Upper lobe of left lung (tissue), 6 donors: ENCODE measurements at regions not wholly inside any gene's neighbourhood (a gene's known extent, or its start where the extent isn't known, plus 50 kb on each side); places are given as distances from the start of the nearest gene placed in this dataset.
"Not testable (repeated sequence)": the region's sequence is repeated elsewhere in the genome, so short reads cannot be mapped to it uniquely, and the experiment has no call there.

Source experiments
- ATAC-seq, 2 donors: fragments of 200-7000 bp; cut with Tn5 transposase; one replicate each; pipeline ENCODE4 v1.9.1; 2022; ENCODE audit warnings: mild to moderate bottlenecking in 2 of 2, moderate library complexity in 2 of 2; ENCODE audit not compliant: low FRiP score in 2 of 2
- DNase-seq, 2 donors: peaks; one replicate each; pipeline ENCODE4 v3.0.0-alpha.2; 2019 to 2020
- H3K27ac ChIP-seq, 4 donors: fragments of 200-600 bp; sonication (generic); one replicate each; pipeline ENCODE4 v1.5.1; 2016 to 2019
- H3K27me3 ChIP-seq, 4 donors: fragments of 200-600 bp; sonication (generic); one replicate each; pipeline ENCODE4 v1.5.1; 2017 to 2019
- H3K36me3 ChIP-seq, 4 donors: fragments of 200-600 bp; sonication (generic); one replicate each; pipeline ENCODE4 v1.5.1; 2016 to 2019
- H3K4me1 ChIP-seq, 4 donors: fragments of 200-600 bp; sonication (generic); one replicate each; pipeline ENCODE4 v1.5.1; 2018 to 2019
- H3K4me3 ChIP-seq, 4 donors: fragments of 200-600 bp; sonication (generic); one replicate each; pipeline ENCODE4 v1.5.1; 2017 to 2019; ENCODE audit warnings: mild to moderate bottlenecking in 2 of 4, moderate library complexity in 1 of 4
- H3K9me3 ChIP-seq, 4 donors: fragments of 200-600 bp; sonication (generic); one replicate each; pipeline ENCODE4 v1.5.1; 2018 to 2019
- EP300 ChIP-seq, 4 donors: sonication (generic); formaldehyde crosslinking; IDR thresholded peaks; one replicate each; pipeline ENCODE4 v1.5.1; 2017; ENCODE audit warnings: antibody characterized with exemption in 4 of 4, control low read depth in 2 of 4
- POLR2A ChIP-seq, 4 donors: fragments of 450-650 bp; IDR thresholded peaks; one replicate each; pipeline ENCODE4 v1.5.1; 2016 to 2017; ENCODE audit warnings: antibody characterized with exemption in 4 of 4, mild to moderate bottlenecking in 2 of 4
- POLR2AphosphoS5 ChIP-seq, 2 donors: sonication (generic); formaldehyde crosslinking; IDR thresholded peaks; one replicate each; pipeline ENCODE4 v1.5.1; 2017; ENCODE audit warnings: antibody characterized with exemption in 2 of 2
- WGBS, 2 donors: methylation state at CpG; one replicate each; pipeline ENCODE4 v1.1.5; 2017 to 2018; 5-methylcytosine and 5-hydroxymethylcytosine counted together
- TF ChIP-seq, protein P1 (sequence below), 6 experiments: fragments of 450-650 bp in 4 of 6; fragments of 200-600 bp in 2 of 6; sonication (generic) in 2 of 6; IDR thresholded peaks; one replicate each; pipeline ENCODE4 v1.5.1; 2016 to 2019; ENCODE audit warnings: antibody characterized with exemption in 6 of 6
- donor health status: DM: no; HTN: no; CAD: no; lungs with moderate emphysema.
- donor health status: DM: no; HTN: yes; CAD: no; lungs with severe emphysema.

DNA sequence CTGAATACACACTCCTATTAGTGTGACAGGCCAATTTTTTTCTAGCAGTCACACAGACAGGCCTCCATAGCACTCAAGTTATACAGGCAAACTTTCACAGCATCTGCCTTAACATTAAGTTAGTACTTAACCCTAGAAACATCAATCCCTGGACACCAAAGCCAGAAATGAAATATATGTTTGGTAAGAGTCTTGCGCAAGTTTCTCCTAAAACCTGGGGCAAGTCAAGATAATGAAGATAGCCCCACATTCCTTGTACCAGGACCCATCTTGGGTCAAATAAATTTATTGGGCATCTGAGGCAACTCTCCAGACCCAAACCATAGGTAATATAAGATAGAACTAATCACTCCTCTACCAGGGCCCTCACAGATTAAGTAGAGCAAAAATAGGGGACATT lies 70.8 kb upstream of the ZNF92 start:
- ATAC-seq (no peak), DNase-seq (no peak)
- no peaks in the 10 kb centered on the region for H3K4me1 ChIP-seq
- no peak for TF ChIP-seq POLR2A (IDR thresholded peaks at IDR 0.05)
- TF ChIP-seq, protein P1, sequence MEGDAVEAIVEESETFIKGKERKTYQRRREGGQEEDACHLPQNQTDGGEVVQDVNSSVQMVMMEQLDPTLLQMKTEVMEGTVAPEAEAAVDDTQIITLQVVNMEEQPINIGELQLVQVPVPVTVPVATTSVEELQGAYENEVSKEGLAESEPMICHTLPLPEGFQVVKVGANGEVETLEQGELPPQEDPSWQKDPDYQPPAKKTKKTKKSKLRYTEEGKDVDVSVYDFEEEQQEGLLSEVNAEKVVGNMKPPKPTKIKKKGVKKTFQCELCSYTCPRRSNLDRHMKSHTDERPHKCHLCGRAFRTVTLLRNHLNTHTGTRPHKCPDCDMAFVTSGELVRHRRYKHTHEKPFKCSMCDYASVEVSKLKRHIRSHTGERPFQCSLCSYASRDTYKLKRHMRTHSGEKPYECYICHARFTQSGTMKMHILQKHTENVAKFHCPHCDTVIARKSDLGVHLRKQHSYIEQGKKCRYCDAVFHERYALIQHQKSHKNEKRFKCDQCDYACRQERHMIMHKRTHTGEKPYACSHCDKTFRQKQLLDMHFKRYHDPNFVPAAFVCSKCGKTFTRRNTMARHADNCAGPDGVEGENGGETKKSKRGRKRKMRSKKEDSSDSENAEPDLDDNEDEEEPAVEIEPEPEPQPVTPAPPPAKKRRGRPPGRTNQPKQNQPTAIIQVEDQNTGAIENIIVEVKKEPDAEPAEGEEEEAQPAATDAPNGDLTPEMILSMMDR (IDR thresholded peaks at IDR 0.05): no peak
- TF ChIP-seq EP300 (IDR thresholded peaks at IDR 0.05): no peak
- TF ChIP-seq POLR2AphosphoS5 (IDR thresholded peaks at IDR 0.05): no peak
- H3K9me3 ChIP-seq: no peaks in the 10 kb centered on the region
- no peak overlapping the region for H3K27ac ChIP-seq
- no peaks in the 10 kb centered on the region for H3K36me3 ChIP-seq
- WGBS, 2 donors: 91 to 96% methylated on average over 1 of the region's 1 CpG
- no peaks in the 10 kb centered on the region for H3K27me3 ChIP-seq
- H3K4me3 ChIP-seq: no peak overlapping the region

DNA sequence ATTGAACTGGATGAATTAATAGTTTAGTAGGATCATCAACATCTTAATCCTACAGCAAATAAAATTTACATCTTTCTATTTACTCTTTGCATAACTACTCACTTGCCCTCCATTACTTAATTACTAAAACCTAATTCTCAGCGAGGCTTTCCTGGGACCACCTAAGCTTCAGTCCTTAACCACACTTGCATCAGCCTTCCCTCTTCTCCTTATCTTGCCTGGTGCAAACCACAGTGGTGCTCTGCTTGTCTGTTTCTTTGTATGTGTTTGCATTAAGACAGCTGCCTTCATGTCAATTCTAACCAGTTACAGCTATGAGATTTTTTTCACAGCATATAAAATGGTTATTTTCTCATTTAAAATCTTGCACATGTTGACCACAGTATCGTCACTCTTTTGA lies 72.6 kb upstream of the ZNF92 start:
- Histone ChIP-seq H3K27me3 (no peaks in the 10 kb centered on the region), H3K9me3 (no peaks in the 10 kb centered on the region), H3K4me3 (no peak overlapping the region), H3K4me1 (no peaks in the 10 kb centered on the region), H3K36me3 (no peaks in the 10 kb centered on the region), H3K27ac (no peak overlapping the region)
- 57 to 80% methylated on average over 2 of the region's 2 CpGs for WGBS, 2 donors
- DNase-seq (no peak), ATAC-seq (no peak)
- TF ChIP-seq EP300 (IDR thresholded peaks at IDR 0.05) (no peak), POLR2AphosphoS5 (IDR thresholded peaks at IDR 0.05) (no peak), POLR2A (IDR thresholded peaks at IDR 0.05) (no peak)
- TF ChIP-seq, protein P1 (IDR thresholded peaks at IDR 0.05): no peak

DNA sequence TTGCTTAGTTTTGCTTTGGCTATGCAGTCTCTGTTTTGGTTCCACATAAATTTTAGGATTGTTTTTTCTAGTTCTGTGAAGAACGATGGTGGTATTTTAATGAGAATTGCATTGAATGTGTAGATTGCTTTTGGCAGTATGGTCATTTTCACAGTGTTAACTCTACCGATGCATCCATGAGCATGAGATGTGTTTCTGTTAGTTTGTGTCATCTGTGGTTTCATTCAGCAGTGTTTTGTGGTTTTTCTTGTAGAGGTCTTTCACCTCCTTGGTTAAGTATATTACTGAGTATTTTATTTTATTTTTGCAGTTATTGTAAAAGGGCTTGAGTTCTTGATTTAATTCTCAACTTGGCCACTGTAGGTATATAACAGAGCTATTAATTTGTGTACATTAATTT lies 78.2 kb upstream of the ZNF92 start:
- no peak for DNase-seq
- Histone ChIP-seq H3K9me3 (no peaks in the 10 kb centered on the region), H3K36me3 (no peaks in the 10 kb centered on the region), H3K27ac (no peak overlapping the region), H3K4me1 (no peaks in the 10 kb centered on the region), H3K27me3 (no peaks in the 10 kb centered on the region), H3K4me3 (no peak overlapping the region)
- 79 to 88% methylated on average over 2 of the region's 2 CpGs for WGBS, 2 donors
- TF ChIP-seq POLR2AphosphoS5 (IDR thresholded peaks at IDR 0.05) (no peak), EP300 (IDR thresholded peaks at IDR 0.05) (no peak), POLR2A (IDR thresholded peaks at IDR 0.05) (no peak)
- TF ChIP-seq, protein P1 (IDR thresholded peaks at IDR 0.05): no peak
- no peak for ATAC-seq

DNA sequence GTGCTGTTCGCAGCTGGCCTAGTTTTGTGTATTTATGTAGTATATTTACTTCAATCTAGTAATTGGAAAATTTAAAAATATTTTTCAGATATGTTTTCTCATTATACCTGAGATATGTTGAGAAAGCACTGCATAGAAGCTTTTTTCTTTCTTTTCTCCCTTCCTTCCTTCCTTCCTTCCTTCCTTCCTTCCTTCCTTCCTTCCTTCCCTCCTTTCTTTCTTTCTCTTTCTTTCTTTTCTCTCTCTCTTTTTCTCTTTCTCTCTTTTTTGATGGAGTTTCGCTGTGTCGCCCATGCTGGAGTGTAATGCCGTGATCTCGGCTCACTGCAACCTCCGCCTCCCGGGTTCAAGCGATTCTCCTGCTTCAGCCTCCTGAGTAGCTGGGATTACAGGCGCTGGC lies 83.3 kb upstream of the ZNF92 start:
- WGBS, 2 donors: 97 to 98% methylated on average over 9 of the region's 9 CpGs
- not testable (repeated sequence) for H3K27me3 ChIP-seq, H3K9me3 ChIP-seq, H3K4me3 ChIP-seq, H3K27ac ChIP-seq, ATAC-seq, DNase-seq, H3K36me3 ChIP-seq, H3K4me1 ChIP-seq

DNA sequence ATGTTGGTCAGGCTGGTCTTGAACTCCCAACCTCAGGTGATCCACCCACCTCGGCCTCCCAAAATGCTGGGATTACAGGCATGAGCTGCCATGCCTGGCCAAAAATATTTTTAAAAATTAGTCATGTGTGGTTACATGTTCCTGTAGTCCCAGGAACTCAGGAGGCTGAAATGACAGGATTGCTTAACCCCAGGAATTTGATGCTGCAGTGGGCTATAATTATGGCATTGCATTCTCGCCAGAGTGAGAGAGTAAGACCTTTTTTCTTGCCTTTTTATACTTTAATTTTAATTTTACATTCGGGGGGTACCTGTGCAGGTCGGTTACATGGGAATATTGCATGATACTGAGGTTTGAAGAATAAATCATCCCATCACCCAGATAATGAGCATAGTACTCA lies 86.6 kb upstream of the ZNF92 start:
- WGBS, 2 donors: 85 to 90% methylated on average over 4 of the region's 4 CpGs
- Histone ChIP-seq H3K9me3 (no peaks in the 10 kb centered on the region), H3K27me3 (no peaks in the 10 kb centered on the region), H3K4me3 (no peak overlapping the region), H3K4me1 (no peaks in the 10 kb centered on the region), H3K36me3 (no peaks in the 10 kb centered on the region), H3K27ac (no peak overlapping the region)
- no peak for DNase-seq
- TF ChIP-seq, protein P1 (IDR thresholded peaks at IDR 0.05): no peak
- no peak for ATAC-seq
